IPS-18c (cell line): ENCODE measurements at regions not wholly inside any gene's neighbourhood (a gene's known extent, or its start where the extent isn't known, plus 50 kb on each side); places are given as distances from the start of the nearest gene placed in this dataset.

ENCODE experiments used
- H3K4me3 ChIP-seq: 2 replicates; pipeline ENCODE4 v1.7.0; 2013; ENCODE audit warnings: low read depth, mild to moderate bottlenecking, low read length, moderate library complexity; ENCODE audit not compliant: insufficient read depth
- H3K9me3 ChIP-seq: one replicate; pipeline ENCODE4 v1.6.1; 2013; ENCODE audit warnings: mild to moderate bottlenecking, low read length, moderate library complexity; ENCODE audit not compliant: control insufficient read depth, insufficient read depth

GRCh38 chr10:8712656-8713055 is 658.2 kb downstream of the GATA3 start:
- no peaks in the 10 kb centered on the region for H3K9me3 ChIP-seq
- no peak overlapping the region for H3K4me3 ChIP-seq

GRCh38 chr10:8719971-8720370 is 665.5 kb downstream of the GATA3 start:
- H3K9me3 ChIP-seq = no peaks in the 10 kb centered on the region
- no peak overlapping the region for H3K4me3 ChIP-seq

DNA sequence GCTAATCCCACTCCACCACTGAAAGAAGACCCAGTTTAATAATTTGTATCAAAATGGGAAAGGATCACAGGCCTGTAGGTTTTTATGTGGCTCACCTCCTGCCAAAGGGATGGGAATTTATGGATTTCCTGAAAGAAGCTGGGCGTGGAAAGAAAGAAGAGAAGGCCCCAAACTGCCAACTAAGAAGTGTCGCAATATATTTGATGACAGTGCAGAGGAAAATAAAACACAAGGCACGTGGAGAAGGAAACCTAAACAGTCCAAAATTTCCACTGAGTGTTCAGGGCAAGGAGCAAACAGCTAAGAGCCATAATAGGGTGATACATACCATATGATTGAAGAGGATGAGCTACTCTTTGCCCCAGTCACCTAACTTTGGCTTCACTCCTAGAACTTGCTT is 667.2 kb downstream of the GATA3 start:
- H3K9me3 ChIP-seq = no peaks in the 10 kb centered on the region
- H3K4me3 ChIP-seq = no peak overlapping the region

DNA sequence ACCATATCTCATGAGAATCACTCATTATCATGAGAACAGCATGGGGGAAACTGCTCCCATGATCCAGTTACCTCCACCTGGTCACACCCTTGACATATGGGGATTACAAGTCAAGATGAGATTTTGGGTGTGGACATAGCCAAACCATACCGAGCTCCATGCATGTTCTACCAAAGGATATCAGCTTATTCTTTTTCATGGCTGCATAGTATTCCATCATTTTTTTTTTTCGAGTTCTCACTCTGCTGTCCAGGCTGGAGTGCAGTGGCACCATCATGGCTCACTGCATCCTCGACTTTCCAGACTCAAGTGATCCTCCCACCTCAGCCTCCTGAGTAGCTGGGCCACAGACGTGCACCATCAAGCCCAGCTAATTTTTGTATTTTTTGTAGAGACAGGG is 668.3 kb downstream of the GATA3 start:
- no peak overlapping the region for H3K4me3 ChIP-seq
- no peaks in the 10 kb centered on the region for H3K9me3 ChIP-seq

DNA sequence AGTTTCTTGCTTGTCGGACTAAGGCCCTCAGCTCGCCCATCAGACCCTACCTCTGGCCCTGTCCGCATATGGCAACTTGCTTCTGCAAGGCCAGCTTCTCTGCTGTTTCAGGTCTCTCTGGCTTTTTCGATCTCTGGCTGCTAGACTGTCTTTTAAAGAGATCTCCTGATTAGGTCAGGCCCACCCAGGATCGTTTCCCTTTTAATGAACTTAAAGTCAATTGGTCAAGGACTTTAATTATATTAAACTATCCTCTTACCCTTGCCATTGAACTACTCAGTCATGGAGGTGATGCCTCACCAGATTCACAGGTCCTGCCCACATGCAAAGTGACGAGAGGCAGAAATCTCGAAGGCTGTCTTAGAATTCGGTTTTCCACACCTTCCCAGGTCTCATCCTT is 670.9 kb downstream of the GATA3 start:
- no peaks in the 10 kb centered on the region for H3K9me3 ChIP-seq
- H3K4me3 ChIP-seq = no peak overlapping the region

DNA sequence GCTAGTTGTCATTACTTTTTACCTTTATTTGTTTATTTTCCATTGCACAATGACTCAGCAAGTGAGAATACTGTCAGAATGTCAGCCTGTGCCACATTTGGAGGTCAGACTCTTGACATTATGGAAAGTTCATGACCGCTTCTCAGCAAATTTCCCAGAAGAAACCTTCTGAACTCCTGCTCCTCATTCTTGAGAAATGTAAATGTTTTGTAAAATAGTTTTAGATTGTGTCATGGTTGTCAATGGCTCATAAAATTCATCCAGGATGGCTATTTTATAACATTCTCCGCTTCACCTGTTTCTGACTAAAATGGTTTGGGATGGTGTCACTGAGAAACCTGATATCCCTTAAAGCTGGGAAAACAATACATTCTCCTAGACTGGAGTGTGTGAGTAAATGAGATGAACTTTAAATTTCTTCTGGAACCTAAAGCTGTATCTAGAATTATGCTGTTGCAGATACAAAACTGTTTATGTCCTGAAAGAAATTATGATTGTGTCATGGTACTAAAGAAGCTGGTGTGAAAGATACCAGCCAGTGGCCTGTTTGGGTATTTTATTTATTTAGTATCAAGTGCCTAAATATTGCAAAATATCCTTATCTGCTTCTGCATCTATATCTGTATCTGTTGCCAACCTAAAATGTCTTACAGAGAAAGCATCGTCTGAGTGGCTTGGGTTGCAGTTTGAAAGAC is 671.7 kb downstream of the GATA3 start:
- Histone ChIP-seq H3K9me3 (no peaks in the 10 kb centered on the region), H3K4me3 (no peak overlapping the region)

GRCh38 chr10:8726779-8727084 is 672.2 kb downstream of the GATA3 start:
- Histone ChIP-seq H3K9me3 (no peaks in the 10 kb centered on the region), H3K4me3 (no peak overlapping the region)

DNA sequence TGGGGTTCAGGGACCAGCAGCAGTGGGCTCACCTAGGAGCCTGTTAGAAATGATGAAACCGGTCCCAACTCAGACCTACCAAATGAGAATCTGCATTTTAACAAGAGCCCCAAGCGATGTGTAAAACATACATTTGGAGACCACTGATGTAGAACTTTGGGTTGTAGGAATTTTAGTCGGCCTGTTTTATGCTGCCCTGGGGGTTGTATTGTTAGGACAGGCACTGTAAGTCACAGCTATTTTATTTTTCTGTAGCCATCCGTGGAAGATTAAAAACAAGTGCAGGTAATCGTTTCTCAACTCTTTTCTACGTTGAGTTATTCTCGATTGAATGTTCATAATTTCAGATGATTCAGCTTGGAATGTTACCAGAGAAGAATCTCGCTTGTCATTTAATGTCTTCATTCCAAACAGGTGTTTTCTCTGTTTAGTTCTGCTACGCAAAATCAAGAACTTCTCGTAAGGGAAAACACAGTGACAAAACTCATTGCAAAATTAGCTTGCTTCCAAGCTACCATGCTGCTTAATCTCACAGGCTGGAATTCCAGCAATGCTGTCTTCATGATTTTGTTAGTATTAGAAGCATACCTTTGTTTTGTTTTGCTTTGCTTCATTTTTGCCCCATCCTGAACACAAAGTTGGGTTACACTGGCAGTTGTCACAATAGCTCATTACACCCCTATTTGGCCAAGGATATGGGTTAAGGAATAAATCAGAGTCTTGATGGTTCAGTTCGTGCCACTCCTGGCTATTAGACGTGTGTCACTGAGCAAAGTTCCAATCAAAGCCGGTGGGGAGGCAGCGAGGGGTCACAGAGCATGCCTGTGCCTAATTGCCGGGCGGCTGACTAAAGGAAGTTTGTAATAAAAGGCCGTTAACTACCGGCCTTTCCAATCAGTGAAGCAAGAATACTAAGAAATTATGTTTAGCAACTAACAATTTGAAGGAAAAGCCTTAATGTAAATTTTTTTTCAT is 676.9 kb downstream of the GATA3 start:
- no peaks in the 10 kb centered on the region for H3K9me3 ChIP-seq
- H3K4me3 ChIP-seq = no peak overlapping the region

GRCh38 chr10:8738987-8739386 is 684.5 kb downstream of the GATA3 start:
- no peak overlapping the region for H3K4me3 ChIP-seq
- no peaks in the 10 kb centered on the region for H3K9me3 ChIP-seq

GRCh38 chr10:8752146-8752843 is 697.8 kb downstream of the GATA3 start:
- no peaks in the 10 kb centered on the region for H3K9me3 ChIP-seq
- no peak overlapping the region for H3K4me3 ChIP-seq

- H3K9me3 ChIP-seq = no peaks in the 10 kb centered on the region
- H3K4me3 ChIP-seq = no peak overlapping the region
These were observed 703.5 kb downstream of the GATA3 start for GRCh38 chr10:8758029-8758428.

DNA sequence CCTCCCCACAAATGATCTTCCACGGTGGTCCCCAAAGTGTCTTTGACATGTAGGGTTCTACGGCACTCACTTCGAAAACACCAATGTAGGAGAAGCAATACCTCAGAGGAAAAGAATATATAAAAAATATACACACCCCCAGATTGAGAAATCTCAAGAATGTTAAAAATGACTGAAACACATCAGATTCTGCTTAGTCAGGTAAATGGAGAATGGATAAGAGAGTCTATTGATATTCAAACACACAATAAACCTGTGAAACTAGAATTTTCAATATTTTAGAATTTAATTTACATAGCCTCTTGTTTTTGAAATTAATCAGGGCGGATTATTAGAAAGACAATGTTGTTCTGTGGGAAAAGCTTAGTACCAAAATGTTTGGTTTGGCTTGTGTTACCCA is 712.4 kb downstream of the GATA3 start:
- H3K4me3 ChIP-seq = no peak overlapping the region

GRCh38 chr10:8767591-8767990 is 713.1 kb downstream of the GATA3 start:
- Histone ChIP-seq H3K9me3 (no peaks in the 10 kb centered on the region), H3K4me3 (no peak overlapping the region)

More for the DNA sequence above, 712.4 kb downstream of the GATA3 start:
- H3K9me3 ChIP-seq = no peaks in the 10 kb centered on the region

- Histone ChIP-seq H3K4me3 (no peak overlapping the region), H3K9me3 (no peaks in the 10 kb centered on the region)
These were observed 713.9 kb downstream of the GATA3 start for GRCh38 chr10:8768341-8768740.

DNA sequence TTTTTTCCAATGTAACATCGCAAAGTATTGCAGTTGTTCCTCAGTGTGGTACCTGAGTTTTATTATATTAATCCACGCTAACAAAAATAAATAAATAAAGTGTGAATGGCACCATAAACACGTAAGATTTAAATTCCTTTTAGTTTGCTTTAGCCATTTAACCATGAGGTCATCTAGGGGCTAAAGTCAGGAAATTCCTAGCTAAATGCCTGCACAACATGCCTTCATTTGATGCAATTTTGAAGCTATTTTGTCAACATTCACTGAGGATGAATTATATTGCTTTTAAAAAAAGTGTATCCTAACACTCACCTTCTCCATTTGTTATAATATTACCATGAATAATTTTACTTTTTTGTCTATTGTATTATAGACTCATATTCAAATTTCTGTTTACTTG is 714.4 kb downstream of the GATA3 start:
- Histone ChIP-seq H3K9me3 (no peaks in the 10 kb centered on the region), H3K4me3 (no peak overlapping the region)

DNA sequence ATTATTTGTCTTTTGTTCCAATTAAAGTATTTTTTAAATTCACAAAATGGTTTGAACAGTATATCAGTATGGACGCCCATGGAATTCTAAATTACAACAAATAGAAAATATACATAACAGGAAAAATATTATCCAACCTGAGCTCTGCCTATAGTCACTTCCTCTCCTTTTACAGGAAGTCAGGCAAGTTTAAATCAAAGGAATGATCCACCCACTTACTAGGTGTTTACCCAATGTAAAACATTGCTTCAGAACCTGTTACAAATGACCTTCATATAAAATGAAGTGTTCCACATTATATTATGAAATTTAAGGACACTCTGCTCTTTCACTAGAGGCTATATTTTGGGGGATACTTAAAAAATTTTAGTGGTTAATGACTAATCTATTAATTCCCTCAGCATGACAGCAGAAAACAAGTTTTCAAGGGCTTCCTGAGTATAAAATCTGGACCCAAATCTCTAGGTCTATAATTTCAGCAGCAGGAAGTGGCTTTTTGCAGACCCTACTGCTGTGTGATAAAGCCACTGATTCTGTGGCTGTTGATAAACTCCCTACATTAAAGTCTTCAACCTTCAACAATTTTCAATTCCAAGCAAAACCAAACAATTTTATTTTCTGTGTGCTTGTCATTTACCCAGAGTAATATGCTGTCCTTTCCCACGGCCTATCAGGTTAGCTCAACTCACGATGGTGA is 722.6 kb downstream of the GATA3 start:
- Histone ChIP-seq H3K4me3 (no peak overlapping the region), H3K9me3 (no peaks in the 10 kb centered on the region)

GRCh38 chr10:8778713-8779112 is 724.2 kb downstream of the GATA3 start:
- Histone ChIP-seq H3K4me3 (no peak overlapping the region), H3K9me3 (no peaks in the 10 kb centered on the region)
